ENCODE measurements at regions not wholly inside any gene's neighbourhood (a gene's known extent, or its start where the extent isn't known, plus 50 kb on each side); places are given as distances from the start of the nearest gene placed in this dataset.

DNA sequence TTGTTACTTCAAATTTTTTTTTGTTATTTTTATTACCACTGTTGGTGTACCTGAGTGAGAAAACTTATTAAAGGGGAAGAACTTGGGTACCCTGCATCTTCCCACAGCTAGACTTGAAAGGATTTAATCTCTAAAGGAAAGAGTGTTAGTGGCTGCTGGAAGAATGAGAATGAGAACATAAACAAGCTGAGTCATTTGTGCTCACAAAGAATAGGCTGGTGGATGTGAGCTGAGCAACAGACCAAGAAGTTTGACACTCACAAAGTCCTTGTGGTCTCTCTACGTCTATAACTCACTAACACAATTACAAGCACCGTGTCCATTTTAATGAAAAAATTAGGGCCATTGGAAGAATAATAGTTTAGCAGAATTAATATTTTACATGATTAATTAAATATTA lies 217.6 kb upstream of the ANO5 start:
- TF ChIP-seq SFPQ (IDR thresholded peaks at IDR 0.05; ENCODE audit: low read depth, low read length) (no peak), MAFG (tag; conservative IDR thresholded peaks at IDR 0.05) (no peak), CHD7 (IDR thresholded peaks at IDR 0.05; ENCODE audit: low read depth, low read length) (no peak), ZBTB11 (CRISPR knock-in tag; IDR thresholded peaks at IDR 0.05) (no peak), TSC22D4 (tag; IDR thresholded peaks at IDR 0.05) (no peak), ETV6 (IDR thresholded peaks at IDR 0.05; ENCODE audit: borderline replicate concordance in 1 of 2, low read depth in 2 of 2, low read length in 1 of 2) (no peak), ETV6 (CRISPR knock-in tag; IDR thresholded peaks at IDR 0.05; ENCODE audit: borderline replicate concordance) (no peak), SMARCC2 (IDR thresholded peaks at IDR 0.05; ENCODE audit: low read depth) (no peak)
- TF ChIP-seq, protein P1, sequence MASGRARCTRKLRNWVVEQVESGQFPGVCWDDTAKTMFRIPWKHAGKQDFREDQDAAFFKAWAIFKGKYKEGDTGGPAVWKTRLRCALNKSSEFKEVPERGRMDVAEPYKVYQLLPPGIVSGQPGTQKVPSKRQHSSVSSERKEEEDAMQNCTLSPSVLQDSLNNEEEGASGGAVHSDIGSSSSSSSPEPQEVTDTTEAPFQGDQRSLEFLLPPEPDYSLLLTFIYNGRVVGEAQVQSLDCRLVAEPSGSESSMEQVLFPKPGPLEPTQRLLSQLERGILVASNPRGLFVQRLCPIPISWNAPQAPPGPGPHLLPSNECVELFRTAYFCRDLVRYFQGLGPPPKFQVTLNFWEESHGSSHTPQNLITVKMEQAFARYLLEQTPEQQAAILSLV (tag; IDR thresholded peaks at IDR 0.05): no peak
- TF ChIP-seq, protein P2, sequence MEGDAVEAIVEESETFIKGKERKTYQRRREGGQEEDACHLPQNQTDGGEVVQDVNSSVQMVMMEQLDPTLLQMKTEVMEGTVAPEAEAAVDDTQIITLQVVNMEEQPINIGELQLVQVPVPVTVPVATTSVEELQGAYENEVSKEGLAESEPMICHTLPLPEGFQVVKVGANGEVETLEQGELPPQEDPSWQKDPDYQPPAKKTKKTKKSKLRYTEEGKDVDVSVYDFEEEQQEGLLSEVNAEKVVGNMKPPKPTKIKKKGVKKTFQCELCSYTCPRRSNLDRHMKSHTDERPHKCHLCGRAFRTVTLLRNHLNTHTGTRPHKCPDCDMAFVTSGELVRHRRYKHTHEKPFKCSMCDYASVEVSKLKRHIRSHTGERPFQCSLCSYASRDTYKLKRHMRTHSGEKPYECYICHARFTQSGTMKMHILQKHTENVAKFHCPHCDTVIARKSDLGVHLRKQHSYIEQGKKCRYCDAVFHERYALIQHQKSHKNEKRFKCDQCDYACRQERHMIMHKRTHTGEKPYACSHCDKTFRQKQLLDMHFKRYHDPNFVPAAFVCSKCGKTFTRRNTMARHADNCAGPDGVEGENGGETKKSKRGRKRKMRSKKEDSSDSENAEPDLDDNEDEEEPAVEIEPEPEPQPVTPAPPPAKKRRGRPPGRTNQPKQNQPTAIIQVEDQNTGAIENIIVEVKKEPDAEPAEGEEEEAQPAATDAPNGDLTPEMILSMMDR (IDR thresholded peaks at IDR 0.05 in 2 of 3, conservative IDR thresholded peaks at IDR 0.05 in 1 of 3; ENCODE audit: insufficient read depth in 2 of 3, low read depth in 1 of 3, low read length in 3 of 3): no peak
